ENCODE measurements at regions not wholly inside any gene's neighbourhood (a gene's known extent, or its start where the extent isn't known, plus 50 kb on each side); places are given as distances from the start of the nearest gene placed in this dataset.

DNA sequence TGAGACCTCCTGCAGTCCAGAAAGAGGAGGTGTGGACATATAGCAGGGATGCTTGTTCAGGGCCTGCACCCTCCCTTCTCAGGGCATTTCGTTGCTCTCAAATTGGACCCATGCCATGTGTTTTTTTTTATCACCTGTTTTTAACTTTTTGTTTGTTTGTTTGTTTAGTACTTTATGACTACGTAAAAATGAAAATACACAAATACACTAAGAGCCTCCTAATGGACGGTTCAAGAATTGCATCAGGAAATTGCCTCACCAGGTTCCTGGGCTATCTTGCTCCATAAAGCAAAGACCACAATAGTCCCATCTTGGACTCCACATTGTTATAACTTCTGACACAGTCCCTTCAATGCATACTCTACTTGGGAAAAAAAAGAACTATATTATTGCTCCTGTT lies 1685.9 kb upstream of the TENM3 start:
- Mint-ChIP-seq H3K36me3 (ENCODE audit: low read depth) (no peaks in the 10 kb centered on the region), H3K4me3 (no peak overlapping the region), H3K27ac (no peak overlapping the region), H3K27me3 (no peaks in the 10 kb centered on the region), H3K9me3 (no peaks in the 10 kb centered on the region), H3K4me1 (ENCODE audit: low read depth) (no peaks in the 10 kb centered on the region)
- DNase-seq = no peak

GRCh38 chr4:180557950-180558349 lies 1685.3 kb upstream of the TENM3 start:
- Mint-ChIP-seq H3K9me3 (no peaks in the 10 kb centered on the region), H3K27ac (no peak overlapping the region), H3K4me3 (no peak overlapping the region), H3K4me1 (ENCODE audit: low read depth) (no peaks in the 10 kb centered on the region), H3K36me3 (ENCODE audit: low read depth) (no peaks in the 10 kb centered on the region), H3K27me3 (no peaks in the 10 kb centered on the region)
- no peak for DNase-seq

GRCh38 chr4:180558427-180558826 lies 1684.8 kb upstream of the TENM3 start:
- no peak for DNase-seq
- H3K27me3 Mint-ChIP-seq = no peaks in the 10 kb centered on the region
- H3K9me3 Mint-ChIP-seq = no peaks in the 10 kb centered on the region
- no peaks in the 10 kb centered on the region for H3K4me1 Mint-ChIP-seq (ENCODE audit: low read depth)
- no peaks in the 10 kb centered on the region for H3K36me3 Mint-ChIP-seq (ENCODE audit: low read depth)
- H3K4me3 Mint-ChIP-seq = no peak overlapping the region
- H3K27ac Mint-ChIP-seq = no peak overlapping the region

GRCh38 chr4:180560896-180561295 lies 1682.3 kb upstream of the TENM3 start:
- no peak for DNase-seq

DNA sequence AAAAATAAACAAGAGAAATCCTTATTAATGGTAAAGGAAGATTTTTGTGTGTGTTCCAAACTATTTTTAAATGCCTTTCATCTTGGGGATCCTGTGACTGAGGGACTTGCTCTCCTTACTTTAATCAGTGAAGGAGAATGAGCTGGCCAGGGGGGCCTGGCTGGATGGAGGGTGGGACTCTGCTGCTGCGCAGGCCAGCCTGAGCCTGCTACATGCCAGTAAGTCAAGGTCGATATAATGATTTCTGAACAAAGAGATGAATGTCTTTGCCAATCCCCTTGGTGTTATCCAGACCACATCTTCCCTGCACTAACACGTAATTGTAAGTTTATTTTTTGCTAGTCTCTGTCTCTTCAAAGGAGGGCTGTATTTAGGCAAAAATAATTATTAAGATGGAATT lies 1679.2 kb upstream of the TENM3 start:
- Mint-ChIP-seq H3K27me3 (no peaks in the 10 kb centered on the region), H3K4me3 (no peak overlapping the region), H3K4me1 (ENCODE audit: low read depth) (no peaks in the 10 kb centered on the region), H3K36me3 (ENCODE audit: low read depth) (no peaks in the 10 kb centered on the region), H3K27ac (no peak overlapping the region), H3K9me3 (peaks cover 3% of the 10 kb centered on the region)
- DNase-seq = no peak

More at GRCh38 chr4:180560896-180561295, 1682.3 kb upstream of the TENM3 start:
- no peaks in the 10 kb centered on the region for H3K4me1 Mint-ChIP-seq (ENCODE audit: low read depth)
- no peaks in the 10 kb centered on the region for H3K36me3 Mint-ChIP-seq (ENCODE audit: low read depth)
- H3K27ac Mint-ChIP-seq = no peak overlapping the region
- no peaks in the 10 kb centered on the region for H3K27me3 Mint-ChIP-seq
- H3K9me3 Mint-ChIP-seq = no peaks in the 10 kb centered on the region
- no peak overlapping the region for H3K4me3 Mint-ChIP-seq

GRCh38 chr4:180564448-180564847 lies 1678.8 kb upstream of the TENM3 start:
- no peaks in the 10 kb centered on the region for H3K27me3 Mint-ChIP-seq
- no peak overlapping the region for H3K27ac Mint-ChIP-seq
- no peaks in the 10 kb centered on the region for H3K36me3 Mint-ChIP-seq (ENCODE audit: low read depth)
- no peaks in the 10 kb centered on the region for H3K4me1 Mint-ChIP-seq (ENCODE audit: low read depth)
- peaks cover 3% of the 10 kb centered on the region for H3K9me3 Mint-ChIP-seq
- no peak for DNase-seq
- H3K4me3 Mint-ChIP-seq = no peak overlapping the region

- Mint-ChIP-seq H3K27ac (no peak overlapping the region), H3K9me3 (peaks cover 3% of the 10 kb centered on the region), H3K36me3 (ENCODE audit: low read depth) (no peaks in the 10 kb centered on the region), H3K4me1 (ENCODE audit: low read depth) (no peaks in the 10 kb centered on the region), H3K4me3 (no peak overlapping the region), H3K27me3 (no peaks in the 10 kb centered on the region)
- DNase-seq = no peak
Measured at GRCh38 chr4:180565856-180566431, 1677.3 kb upstream of the TENM3 start.

DNA sequence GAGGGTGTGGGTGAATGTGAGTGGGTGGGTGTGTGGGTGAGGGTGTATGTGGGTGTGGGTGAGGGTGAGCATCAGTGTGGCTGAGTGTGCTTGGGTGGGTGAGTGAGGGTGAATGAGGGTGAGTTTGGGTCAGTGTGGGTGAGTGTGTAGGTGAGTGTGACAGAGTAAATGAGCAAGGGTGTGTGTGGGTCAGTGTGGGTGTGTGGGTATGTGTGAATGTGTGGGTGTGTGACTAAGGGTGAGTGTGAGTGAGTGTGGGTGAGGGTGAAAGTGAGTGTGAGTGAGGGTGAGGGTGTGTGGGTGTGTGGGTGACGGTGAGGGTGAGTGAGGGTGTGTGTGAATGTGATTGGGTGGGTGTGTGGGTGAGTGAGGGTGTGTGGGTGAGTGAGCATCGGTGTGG lies 1676.7 kb upstream of the TENM3 start:
- Mint-ChIP-seq H3K4me1 (ENCODE audit: low read depth) (no peaks in the 10 kb centered on the region), H3K27ac (no peak overlapping the region), H3K4me3 (no peak overlapping the region), H3K27me3 (no peaks in the 10 kb centered on the region), H3K9me3 (peaks cover 3% of the 10 kb centered on the region), H3K36me3 (ENCODE audit: low read depth) (no peaks in the 10 kb centered on the region)
- no peak for DNase-seq

DNA sequence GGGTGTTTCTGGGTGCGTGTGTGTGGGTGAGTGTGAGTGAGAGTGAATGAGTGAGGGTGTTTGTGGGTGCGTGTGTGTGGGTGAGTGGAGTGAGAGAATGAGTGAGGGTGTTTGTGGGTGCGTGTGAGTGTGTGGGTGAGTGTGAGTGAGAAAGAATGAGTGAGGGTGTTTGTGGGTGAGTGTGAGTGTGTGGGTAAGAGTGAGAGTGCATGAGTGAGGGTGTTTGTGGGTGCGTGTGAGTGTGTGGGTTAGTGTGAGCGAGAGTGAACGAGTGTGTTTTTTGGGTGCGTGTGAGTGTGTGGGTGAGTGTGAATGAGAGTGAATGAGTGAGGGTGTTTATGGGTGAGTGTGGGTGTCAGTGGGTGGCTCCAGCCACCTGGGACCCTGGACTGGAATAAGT lies 1676.1 kb upstream of the TENM3 start:
- no peaks in the 10 kb centered on the region for H3K27me3 Mint-ChIP-seq
- H3K4me1 Mint-ChIP-seq (ENCODE audit: low read depth) = no peaks in the 10 kb centered on the region
- H3K36me3 Mint-ChIP-seq (ENCODE audit: low read depth) = no peaks in the 10 kb centered on the region
- DNase-seq = no peak
- H3K4me3 Mint-ChIP-seq = no peak overlapping the region
- peaks cover 3% of the 10 kb centered on the region for H3K9me3 Mint-ChIP-seq
- H3K27ac Mint-ChIP-seq = no peak overlapping the region

DNA sequence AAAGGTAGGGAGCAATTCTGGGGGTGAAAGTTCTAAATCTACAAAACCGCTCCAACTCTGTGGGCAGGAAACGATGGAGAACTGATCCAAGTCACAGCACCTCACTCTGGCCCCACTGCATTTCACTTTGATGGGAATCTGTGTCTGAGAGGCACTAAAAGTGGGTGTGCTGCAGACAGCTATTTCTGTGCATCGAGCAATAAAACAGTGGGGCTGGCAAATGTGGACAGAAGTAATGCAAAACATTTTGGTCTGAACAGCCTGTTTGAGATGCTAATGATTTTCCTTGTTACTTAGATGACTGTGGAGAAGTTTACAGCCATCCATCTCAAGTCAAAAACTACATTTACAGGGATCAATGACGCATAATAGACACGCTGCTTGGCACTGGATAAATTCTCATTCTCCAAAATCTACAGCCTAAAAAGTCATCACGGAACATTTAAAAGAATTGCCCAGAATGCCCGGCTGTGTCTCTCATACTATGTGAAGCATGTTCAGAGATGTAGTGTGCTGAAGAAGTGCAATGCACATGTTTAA lies 1671.6 kb upstream of the TENM3 start:
- Mint-ChIP-seq H3K36me3 (ENCODE audit: low read depth) (no peaks in the 10 kb centered on the region), H3K4me3 (no peak overlapping the region), H3K4me1 (ENCODE audit: low read depth) (no peaks in the 10 kb centered on the region), H3K27me3 (no peaks in the 10 kb centered on the region), H3K27ac (no peak overlapping the region), H3K9me3 (peaks cover 3% of the 10 kb centered on the region)
- no peak for DNase-seq

DNA sequence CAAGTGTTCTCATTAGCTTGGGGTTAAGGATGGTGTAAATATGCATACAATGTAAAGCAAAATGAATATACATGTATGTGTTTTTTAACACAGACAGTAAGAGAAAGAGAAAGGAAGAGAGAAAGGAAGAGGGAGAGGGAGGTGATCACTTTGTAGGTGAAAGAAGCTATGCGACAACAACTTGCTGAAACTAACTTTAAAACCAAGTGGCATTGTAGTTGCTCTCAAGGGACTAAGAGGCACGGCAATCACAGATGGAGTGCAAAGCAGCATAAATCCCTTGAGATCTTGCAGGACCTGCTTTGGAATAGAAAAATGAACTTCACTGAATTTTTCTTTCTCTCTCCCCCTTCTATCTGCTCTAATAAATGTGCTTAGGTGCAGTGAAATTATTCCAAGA lies 1665.0 kb upstream of the TENM3 start:
- H3K36me3 Mint-ChIP-seq (ENCODE audit: low read depth) = no peaks in the 10 kb centered on the region
- no peaks in the 10 kb centered on the region for H3K9me3 Mint-ChIP-seq
- DNase-seq = no peak
- H3K4me1 Mint-ChIP-seq (ENCODE audit: low read depth) = no peaks in the 10 kb centered on the region
- no peaks in the 10 kb centered on the region for H3K27me3 Mint-ChIP-seq
- no peak overlapping the region for H3K4me3 Mint-ChIP-seq
- H3K27ac Mint-ChIP-seq = no peak overlapping the region

DNA sequence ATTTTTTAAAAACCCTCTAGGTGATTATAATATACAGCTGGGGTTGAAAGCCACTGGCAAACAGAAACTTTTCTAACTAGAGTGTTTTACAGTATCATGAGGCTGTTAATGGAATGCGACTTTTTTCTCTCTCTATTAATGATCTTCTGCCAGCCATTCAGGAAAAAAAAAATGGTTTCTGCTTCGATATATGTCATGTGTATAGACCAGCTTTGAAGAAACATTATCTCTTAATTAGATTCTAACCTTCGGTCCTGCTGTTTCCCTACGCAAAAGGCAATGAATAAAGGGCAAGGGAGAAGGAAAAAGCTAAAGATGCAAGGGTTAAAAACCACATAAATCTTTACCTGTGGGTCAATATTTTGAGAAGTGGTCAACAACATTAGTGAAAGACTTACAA lies 1662.1 kb upstream of the TENM3 start:
- Mint-ChIP-seq H3K36me3 (ENCODE audit: low read depth) (no peaks in the 10 kb centered on the region), H3K27me3 (no peaks in the 10 kb centered on the region), H3K9me3 (no peaks in the 10 kb centered on the region), H3K4me3 (no peak overlapping the region), H3K4me1 (ENCODE audit: low read depth) (no peaks in the 10 kb centered on the region), H3K27ac (no peak overlapping the region)
- no peak for DNase-seq

- Mint-ChIP-seq H3K27me3 (no peaks in the 10 kb centered on the region), H3K36me3 (ENCODE audit: low read depth) (no peaks in the 10 kb centered on the region), H3K4me1 (ENCODE audit: low read depth) (no peaks in the 10 kb centered on the region), H3K9me3 (no peaks in the 10 kb centered on the region), H3K4me3 (no peak overlapping the region), H3K27ac (no peak overlapping the region)
- DNase-seq = no peak
Measured at GRCh38 chr4:180587379-180587778, 1655.8 kb upstream of the TENM3 start.

DNA sequence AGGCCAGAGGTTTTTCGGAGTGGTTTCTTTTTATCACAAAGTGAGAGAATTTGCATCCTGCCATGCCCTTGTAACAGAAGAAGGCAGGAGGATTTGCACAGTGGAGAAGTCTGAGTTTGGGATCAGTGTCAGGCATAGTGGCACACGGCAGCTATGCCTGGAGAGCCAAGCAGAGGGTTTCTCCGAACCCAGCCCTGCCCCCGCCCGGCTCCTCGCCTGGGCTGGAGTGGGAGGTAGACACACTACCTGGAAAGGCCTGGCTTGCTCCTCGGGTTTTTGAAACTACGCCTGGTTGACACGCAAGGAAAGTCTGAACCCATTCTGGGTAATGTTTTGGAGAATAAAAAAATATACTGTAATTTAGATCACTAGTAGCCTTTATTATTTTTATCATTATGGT lies 1653.6 kb upstream of the TENM3 start:
- H3K27ac Mint-ChIP-seq = no peak overlapping the region
- H3K36me3 Mint-ChIP-seq (ENCODE audit: low read depth) = no peaks in the 10 kb centered on the region
- DNase-seq = no peak
- peaks cover 3% of the 10 kb centered on the region for H3K9me3 Mint-ChIP-seq
- H3K4me3 Mint-ChIP-seq = no peak overlapping the region
- H3K27me3 Mint-ChIP-seq = no peaks in the 10 kb centered on the region
- H3K4me1 Mint-ChIP-seq (ENCODE audit: low read depth) = no peaks in the 10 kb centered on the region

DNA sequence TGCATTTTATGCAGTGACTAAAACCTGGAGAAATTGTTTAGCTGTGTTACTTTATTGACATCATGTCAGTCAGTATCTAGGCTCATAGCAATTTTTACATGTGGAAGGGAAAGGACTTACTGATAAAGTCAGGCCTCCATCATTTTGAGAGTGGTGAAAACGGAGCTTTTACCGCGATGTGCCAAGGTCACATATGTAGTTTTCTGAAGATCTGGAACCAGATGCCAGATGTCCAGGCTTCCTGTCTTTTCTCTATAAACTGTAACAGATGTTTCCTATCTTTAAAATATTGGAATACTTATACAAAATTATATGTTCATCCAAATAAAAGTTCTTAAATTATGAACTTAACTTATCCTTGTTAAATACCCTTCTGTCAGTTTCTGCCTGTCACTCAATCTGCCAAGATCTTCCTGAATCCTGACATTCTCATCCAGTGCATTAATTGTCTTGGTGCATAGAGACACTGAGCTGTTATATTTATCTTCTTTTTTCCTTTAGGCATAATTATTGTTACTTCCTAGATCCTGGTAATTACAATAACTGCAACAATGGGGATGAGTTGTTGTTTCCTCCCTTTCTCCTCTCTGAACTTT lies 1646.2 kb upstream of the TENM3 start:
- Mint-ChIP-seq H3K27me3 (no peaks in the 10 kb centered on the region), H3K9me3 (peaks cover 3% of the 10 kb centered on the region), H3K27ac (no peak overlapping the region), H3K4me3 (no peak overlapping the region), H3K36me3 (ENCODE audit: low read depth) (no peaks in the 10 kb centered on the region), H3K4me1 (ENCODE audit: low read depth) (no peaks in the 10 kb centered on the region)
- DNase-seq = no peak

DNA sequence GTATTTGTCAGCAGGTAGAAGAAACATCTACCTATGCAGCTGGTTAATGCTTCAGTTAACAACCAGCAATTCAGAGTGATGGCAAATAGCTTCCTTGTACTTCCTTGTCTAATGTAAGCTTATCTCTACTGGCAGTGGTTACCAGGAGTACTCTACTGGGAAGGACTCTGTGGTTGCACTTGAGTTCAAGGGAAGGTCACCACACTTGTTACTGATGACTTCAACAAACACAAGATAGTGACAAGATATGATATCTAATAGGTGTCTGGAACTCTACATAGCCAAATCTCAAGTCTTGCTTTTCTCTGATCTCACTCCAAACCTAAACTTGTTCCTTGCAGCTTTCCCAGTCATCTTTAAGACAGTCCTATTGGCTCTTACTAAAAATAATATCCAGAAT lies 1644.9 kb upstream of the TENM3 start:
- Mint-ChIP-seq H3K27ac (no peak overlapping the region), H3K36me3 (ENCODE audit: low read depth) (no peaks in the 10 kb centered on the region), H3K4me3 (no peak overlapping the region), H3K4me1 (ENCODE audit: low read depth) (no peaks in the 10 kb centered on the region), H3K9me3 (peaks cover 3% of the 10 kb centered on the region), H3K27me3 (no peaks in the 10 kb centered on the region)
- DNase-seq = no peak
